ENCODE measurements at regions not wholly inside any gene's neighbourhood (a gene's known extent, or its start where the extent isn't known, plus 50 kb on each side); places are given as distances from the start of the nearest gene placed in this dataset.

- TF ChIP-seq CTCF (IDR thresholded peaks at IDR 0.05) (no peak), POLR2A (IDR thresholded peaks at IDR 0.05) (no peak), POLR2AphosphoS5 (IDR thresholded peaks at IDR 0.05) (no peak), EP300 (IDR thresholded peaks at IDR 0.05) (no peak)
- no peaks in the 10 kb centered on the region for H3K36me3 ChIP-seq
- H3K4me1 ChIP-seq: no peaks in the 10 kb centered on the region
- H3K9me3 ChIP-seq: no peaks in the 10 kb centered on the region
- H3K4me3 ChIP-seq: no peak overlapping the region
- H3K27ac ChIP-seq: no peak overlapping the region
- H3K27me3 ChIP-seq: no peaks in the 10 kb centered on the region
- DNase-seq (ENCODE audit: low spot score in 2 of 2): no peak
Measured at GRCh38 chrX:522456-522855, 108.1 kb upstream of the SHOX start.

- WGBS: 95% methylated on average over 8 of the region's 8 CpGs
- DNase-seq (ENCODE audit: low spot score in 2 of 2): no peak
- Histone ChIP-seq H3K27me3 (no peaks in the 10 kb centered on the region), H3K27ac (no peak overlapping the region), H3K36me3 (no peaks in the 10 kb centered on the region), H3K4me1 (no peaks in the 10 kb centered on the region), H3K4me3 (no peak overlapping the region), H3K9me3 (no peaks in the 10 kb centered on the region)
- TF ChIP-seq EP300 (IDR thresholded peaks at IDR 0.05) (no peak), POLR2A (IDR thresholded peaks at IDR 0.05) (no peak), CTCF (IDR thresholded peaks at IDR 0.05) (no peak), POLR2AphosphoS5 (IDR thresholded peaks at IDR 0.05) (no peak)
Measured at GRCh38 chrX:525134-525533, 105.5 kb upstream of the SHOX start.

GRCh38 chrX:526295-527224 is 104.0 kb upstream of the SHOX start:
- WGBS: 35% methylated on average over 28 of the region's 29 CpGs
- Histone ChIP-seq H3K9me3 (no peaks in the 10 kb centered on the region), H3K36me3 (no peaks in the 10 kb centered on the region), H3K4me3 (no peak overlapping the region), H3K27ac (no peak overlapping the region), H3K4me1 (no peaks in the 10 kb centered on the region), H3K27me3 (no peaks in the 10 kb centered on the region)
- TF ChIP-seq CTCF (IDR thresholded peaks at IDR 0.05) (no peak), EP300 (IDR thresholded peaks at IDR 0.05) (no peak)
- DNase-seq (ENCODE audit: low spot score in 2 of 2): no peak

- TF ChIP-seq POLR2AphosphoS5 (IDR thresholded peaks at IDR 0.05) (no peak), CTCF (IDR thresholded peaks at IDR 0.05) (no peak), EP300 (IDR thresholded peaks at IDR 0.05) (no peak), POLR2A (IDR thresholded peaks at IDR 0.05) (no peak)
- H3K4me1 ChIP-seq: no peaks in the 10 kb centered on the region
- DNase-seq (ENCODE audit: low spot score in 2 of 2): no peak
- no peaks in the 10 kb centered on the region for H3K9me3 ChIP-seq
- H3K27me3 ChIP-seq: no peaks in the 10 kb centered on the region
- WGBS: 55% methylated on average over 19 of the region's 19 CpGs
- H3K4me3 ChIP-seq: no peak overlapping the region
- no peak overlapping the region for H3K27ac ChIP-seq
- no peaks in the 10 kb centered on the region for H3K36me3 ChIP-seq
Measured at GRCh38 chrX:530726-531610, 99.6 kb upstream of the SHOX start.

- no peaks in the 10 kb centered on the region for H3K27me3 ChIP-seq
- H3K4me1 ChIP-seq: no peaks in the 10 kb centered on the region
- TF ChIP-seq CTCF (IDR thresholded peaks at IDR 0.05): no peak
- TF ChIP-seq POLR2A (IDR thresholded peaks at IDR 0.05): no peak
- TF ChIP-seq POLR2AphosphoS5 (IDR thresholded peaks at IDR 0.05): no peak
- TF ChIP-seq EP300 (IDR thresholded peaks at IDR 0.05): no peak
- WGBS: 14% methylated on average over 5 of the region's 6 CpGs
- no peak overlapping the region for H3K27ac ChIP-seq
- no peak overlapping the region for H3K4me3 ChIP-seq
- H3K9me3 ChIP-seq: no peaks in the 10 kb centered on the region
- H3K36me3 ChIP-seq: no peaks in the 10 kb centered on the region
- no peak for DNase-seq (ENCODE audit: low spot score in 2 of 2)
Measured at GRCh38 chrX:531611-531936, 99.0 kb upstream of the SHOX start.
